Dedifferentiated amniotic fluid mesenchymal stem cell (primary cell): ENCODE measurements at regions not wholly inside any gene's neighbourhood (a gene's known extent, or its start where the extent isn't known, plus 50 kb on each side); places are given as distances from the start of the nearest gene placed in this dataset.

Source experiments
- DNase-seq: peaks from one replicate; pipeline ENCODE4 v3.0.0-alpha.2; 2016; ENCODE audit errors: extremely low spot score

DNA sequence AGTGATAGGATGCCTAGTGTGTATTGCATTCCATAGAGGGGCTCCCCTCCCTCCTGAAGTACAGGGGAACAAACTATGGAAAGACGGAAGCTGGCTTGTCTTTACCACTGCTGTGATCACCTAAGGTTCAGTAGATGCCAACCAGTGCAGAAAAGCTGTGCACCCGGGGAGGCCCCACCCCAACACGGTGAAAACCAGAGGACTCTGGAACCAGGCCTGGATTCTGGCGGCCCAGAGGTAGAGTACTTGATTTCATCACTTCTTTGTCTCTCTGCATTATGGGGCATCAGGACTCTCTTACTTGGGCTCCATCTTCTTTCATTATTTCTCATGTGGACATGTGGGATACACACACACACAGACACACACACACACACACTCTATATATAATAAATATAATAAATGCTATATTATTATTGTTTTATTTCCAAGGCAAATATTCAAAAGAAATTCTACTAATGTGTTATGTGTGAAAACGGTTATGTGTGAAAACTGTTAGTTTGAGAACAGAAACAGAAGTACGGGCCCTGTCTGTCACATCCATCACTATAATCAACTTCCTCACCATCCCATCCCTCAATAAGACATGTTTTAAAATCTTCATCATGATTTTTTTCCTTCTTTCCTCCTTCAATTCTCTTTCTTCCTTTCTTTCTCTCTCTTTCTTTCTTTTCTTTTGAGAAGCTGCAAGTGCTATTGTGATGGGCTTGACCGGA is 152.4 kb upstream of the CMC1 start:
- DNase-seq: no peak

DNA sequence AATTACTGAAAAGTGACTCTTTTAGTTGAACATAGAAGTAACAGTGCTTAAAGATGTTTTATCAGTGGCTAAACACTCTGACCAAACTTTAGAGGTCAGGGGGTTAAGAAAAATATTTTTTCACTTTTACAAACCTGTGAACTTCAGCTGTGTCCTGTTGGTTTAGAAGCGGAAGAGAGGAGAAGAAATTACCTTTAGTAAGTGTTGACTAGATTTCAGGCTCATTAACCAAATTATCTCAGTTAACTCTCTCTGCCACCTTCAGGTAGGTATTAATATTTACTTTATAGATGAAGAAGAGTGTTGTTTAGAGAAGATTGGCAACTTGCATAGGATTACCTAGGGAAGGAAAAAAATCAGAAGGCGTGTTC is 151.9 kb upstream of the CMC1 start:
- DNase-seq: no peak

DNA sequence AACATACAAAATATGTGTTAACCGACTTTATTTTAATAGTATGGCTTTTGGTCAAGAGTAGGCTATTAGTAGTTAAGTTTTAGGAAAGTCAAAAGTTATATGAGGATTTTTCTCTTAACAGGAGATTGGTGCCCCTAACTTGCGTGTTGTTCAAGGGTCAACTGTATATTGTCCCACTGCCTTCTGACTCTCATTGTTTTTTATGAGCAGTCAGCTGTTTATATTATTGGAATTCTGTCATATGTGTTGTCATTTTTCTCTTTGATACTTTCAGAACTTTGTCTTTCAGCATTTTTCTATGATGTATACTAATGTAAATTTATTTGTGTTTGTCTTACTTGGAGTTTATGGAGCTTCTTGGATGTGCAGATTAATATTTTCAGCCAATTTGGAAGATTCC is 142.1 kb upstream of the CMC1 start:
- DNase-seq: no peak

GRCh38 chr3:28101705-28102104 is 139.7 kb upstream of the CMC1 start:
- DNase-seq: no peak

- DNase-seq: no peak
These were observed 137.6 kb upstream of the CMC1 start for GRCh38 chr3:28103861-28104260.

- no peak for DNase-seq
These were observed 136.4 kb upstream of the CMC1 start for GRCh38 chr3:28104896-28105534.

DNA sequence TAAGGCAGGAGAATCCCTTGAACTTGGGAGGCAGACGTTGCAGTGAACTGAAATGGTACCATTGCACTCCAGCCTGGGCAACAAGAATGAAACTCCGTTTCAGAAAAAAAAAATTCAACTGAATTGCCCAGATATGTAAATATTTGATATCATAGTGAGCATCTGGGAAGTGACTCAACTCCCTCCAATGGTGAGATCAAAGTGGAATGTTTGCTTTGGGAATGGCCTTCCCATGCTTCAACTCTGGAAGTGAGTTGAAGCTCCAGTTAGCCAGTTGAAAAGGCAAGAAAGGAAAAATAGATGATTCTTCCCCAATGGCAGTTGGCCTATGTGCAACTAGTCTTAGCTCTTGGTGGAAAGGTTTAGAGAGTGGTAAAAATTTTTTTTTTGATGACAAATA is 131.6 kb upstream of the CMC1 start:
- no peak for DNase-seq

DNA sequence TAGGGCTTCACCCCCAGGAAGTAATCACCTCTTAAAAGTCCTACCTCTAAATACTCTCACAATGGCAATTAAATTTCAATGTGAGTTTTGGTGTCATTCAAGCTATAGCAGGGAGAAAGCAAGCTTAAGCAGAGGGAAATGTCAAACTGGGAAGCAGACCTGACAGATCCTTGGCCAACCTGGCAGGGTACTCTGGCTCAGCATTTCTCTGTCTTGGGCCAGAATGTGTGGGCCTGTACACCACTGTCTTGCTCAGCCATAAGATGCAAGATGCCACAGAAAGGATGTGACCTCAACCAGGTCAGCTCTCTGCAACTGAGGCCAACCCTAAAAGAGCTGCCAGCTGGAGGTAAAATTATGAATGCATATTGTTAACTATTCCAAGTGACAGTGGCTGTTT is 130.6 kb upstream of the CMC1 start:
- DNase-seq: no peak

DNA sequence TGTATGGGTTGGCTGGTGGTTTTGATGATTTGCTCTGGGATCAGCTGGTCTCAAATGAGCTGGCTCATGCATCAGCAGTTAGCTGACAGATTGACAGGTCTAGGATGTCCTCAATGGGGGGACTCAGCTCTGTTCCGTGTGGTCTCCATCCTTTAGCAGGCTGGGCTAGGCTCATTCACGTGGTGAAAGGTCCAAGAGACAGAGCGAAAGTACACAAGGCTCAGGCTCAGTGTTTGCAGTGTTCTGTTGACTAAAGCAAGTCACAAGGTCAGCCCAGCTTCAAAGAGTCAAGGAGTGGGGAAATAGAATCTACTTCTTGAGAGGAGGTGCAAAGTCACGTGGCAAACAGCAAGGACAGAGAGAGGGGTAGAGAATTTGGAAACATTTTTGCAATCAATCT is 126.5 kb upstream of the CMC1 start:
- DNase-seq: no peak

DNA sequence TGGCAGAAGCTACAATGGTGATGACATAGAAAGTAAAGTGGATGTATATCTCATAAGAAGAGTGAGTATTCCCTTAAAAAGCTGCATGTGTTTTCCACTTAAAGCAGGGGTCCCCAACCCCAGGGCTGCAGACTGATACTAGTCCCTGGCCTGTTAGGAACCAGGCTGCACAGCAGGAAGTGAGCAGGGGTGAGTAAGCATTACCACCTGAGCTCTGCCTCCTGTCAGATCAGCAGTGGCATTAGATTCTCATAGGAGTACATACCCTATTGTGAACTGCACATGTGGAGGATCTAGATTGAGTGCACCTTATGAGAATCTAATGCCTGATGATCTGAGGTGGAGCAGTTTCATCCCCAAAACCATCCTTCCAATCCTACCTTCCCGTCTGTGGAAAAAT is 126.1 kb upstream of the CMC1 start:
- no peak for DNase-seq

DNA sequence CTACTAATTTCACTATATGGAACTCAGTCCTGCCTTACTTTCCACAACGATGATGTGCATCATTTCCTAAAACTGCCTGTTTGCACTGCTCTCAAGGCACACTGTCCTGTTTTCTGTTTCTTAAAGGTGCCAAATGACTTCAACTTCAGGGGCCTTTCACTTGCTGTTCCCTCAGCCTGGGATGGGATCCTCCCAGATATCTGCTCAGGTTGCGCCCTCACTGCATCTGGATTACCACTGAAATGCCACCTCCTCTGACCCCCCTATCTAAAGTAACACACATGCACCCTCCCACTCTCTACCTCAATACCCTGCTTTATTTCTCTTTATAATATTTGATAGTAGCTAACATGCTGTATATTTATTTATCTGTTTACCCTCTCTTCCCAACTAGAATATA is 123.8 kb upstream of the CMC1 start:
- no peak for DNase-seq

DNA sequence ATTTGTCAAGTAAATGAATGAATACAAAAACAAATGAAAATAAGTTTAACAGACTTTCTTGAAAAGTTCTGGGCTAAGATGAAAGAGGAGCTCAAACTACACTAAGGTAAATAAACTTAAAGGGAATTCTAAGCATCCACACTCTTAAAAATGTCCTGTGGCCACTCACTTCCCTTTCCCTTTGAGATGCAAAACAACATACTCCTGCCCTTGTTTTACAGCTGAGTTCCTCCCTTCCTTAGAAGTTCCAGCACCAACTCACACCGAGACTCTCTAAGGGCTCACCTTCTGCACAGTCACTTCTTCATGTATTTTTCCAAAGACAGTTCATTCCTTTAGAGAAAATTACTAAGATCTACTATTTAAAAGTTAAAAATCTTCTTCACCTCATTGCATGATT is 123.3 kb upstream of the CMC1 start:
- DNase-seq: no peak

GRCh38 chr3:28122227-28122626 is 119.2 kb upstream of the CMC1 start:
- no peak for DNase-seq

GRCh38 chr3:28124882-28125281 is 116.5 kb upstream of the CMC1 start:
- DNase-seq: no peak

DNA sequence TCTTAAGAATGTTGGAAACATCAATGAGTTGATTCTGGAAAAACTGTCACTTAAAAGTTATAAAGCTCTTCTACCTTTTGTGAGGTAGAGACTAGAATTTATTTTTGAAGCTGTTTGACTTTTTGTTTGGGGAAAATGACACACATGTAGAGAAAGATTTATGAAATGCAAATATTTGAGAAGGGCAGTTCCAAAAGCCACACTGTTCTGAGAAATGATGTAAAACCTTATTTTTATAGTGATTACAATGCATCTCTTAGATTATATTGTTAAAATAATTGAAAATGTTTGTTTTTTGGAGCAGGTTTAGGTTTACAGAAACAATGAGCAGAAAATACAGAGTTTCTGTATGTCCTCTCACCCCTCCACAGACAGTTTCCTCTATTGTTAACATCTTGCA is 116.1 kb upstream of the CMC1 start:
- DNase-seq: no peak

DNA sequence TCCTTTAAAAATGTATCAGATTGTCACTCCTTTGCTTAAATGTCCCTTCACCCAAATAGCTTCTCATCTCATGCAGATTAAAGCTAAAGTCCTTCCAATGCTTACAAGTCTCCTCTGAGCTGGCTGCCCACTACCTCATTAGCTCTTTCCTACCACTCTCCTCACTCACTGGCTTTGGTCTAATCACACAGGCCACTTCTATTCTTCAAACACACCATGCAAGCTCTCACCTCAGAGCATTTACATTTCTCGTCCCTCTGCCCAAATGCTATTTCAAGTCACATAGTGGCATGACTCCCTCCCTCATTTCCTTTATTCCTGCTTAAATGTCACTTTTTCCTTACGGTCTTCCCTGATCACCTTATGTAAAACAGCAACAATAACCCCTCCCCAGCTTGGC is 110.6 kb upstream of the CMC1 start:
- DNase-seq: no peak

DNA sequence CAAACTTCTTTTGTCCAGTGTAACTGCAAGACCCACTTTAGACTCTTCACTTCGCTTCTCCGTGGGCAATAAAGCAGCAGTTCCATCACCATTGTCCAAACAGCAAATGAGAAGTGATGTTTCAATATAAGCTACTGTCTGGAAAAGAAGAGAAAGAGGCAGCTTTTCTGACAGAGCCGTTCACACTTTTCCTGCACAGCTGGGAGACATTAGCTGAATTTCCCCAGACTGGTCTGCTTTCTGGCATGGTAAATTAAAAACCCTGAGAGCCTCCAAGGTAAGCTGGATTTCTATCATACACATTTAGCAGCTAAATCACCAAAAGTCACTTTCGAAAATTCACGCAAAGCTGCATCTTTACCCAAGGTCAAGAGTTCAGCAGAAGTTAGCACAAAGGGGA is 108.5 kb upstream of the CMC1 start:
- no peak for DNase-seq

GRCh38 chr3:28134198-28134597 is 107.2 kb upstream of the CMC1 start:
- DNase-seq: no peak

DNA sequence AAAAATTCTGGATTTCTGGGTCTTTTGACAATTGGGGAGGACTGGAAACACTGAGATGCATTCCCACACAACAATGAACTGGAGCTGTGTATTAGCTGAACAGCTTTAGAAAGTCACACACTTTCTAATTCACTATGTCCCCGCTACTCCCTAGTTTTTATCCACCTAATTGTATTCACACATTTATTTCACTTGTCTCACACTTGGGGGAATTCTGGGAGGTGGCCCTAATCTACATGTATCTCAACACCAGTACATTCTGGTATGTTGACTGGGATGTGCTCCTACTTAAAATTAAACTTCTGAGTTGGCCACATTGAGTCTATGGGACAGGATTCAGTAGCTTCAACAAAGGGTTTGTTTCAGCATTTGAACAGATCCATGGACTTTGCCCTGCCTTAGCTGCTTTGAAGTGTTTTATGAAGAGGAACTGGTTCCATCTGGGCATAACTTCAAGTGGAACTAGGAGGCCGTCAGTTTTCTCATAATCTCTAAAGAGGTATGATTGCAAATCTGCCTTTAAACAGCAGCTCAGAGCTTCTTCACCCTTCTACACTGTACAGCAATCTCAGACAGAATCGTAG is 106.5 kb upstream of the CMC1 start:
- no peak for DNase-seq

GRCh38 chr3:28136607-28137216 is 104.7 kb upstream of the CMC1 start:
- DNase-seq: no peak

DNA sequence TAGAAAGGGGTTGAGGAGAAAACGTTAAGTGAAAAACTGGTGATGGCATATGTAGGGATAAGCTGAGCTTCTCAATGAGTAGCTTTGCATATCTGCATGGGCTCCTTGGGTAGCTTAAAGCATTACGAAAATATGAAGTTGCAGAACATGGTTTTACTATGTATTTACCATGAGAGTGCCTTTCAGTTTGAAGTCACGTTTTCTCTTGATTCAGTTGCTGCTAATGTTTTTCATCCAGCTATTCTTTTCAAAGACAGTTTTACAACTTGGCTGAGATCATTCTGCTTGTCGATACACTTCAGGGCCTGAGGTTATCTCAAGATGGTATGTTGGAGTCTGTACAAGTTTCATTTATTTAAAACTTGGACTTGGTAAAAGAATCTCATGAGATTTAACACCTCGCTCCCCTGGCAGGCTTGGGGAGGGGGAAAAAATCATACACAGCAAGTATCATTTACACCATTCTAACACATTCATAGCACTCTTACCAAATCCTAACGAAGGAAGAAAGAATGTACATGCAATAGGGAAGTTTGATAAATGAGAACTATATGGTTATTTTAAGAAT is 103.3 kb upstream of the CMC1 start:
- DNase-seq: no peak

GRCh38 chr3:28139288-28139687 is 102.1 kb upstream of the CMC1 start:
- DNase-seq: no peak
